ENCODE measurements at regions not wholly inside any gene's neighbourhood (a gene's known extent, or its start where the extent isn't known, plus 50 kb on each side); places are given as distances from the start of the nearest gene placed in this dataset.
"Not testable (repeated sequence)": the region's sequence is repeated elsewhere in the genome, so short reads cannot be mapped to it uniquely, and the experiment has no call there.

DNA sequence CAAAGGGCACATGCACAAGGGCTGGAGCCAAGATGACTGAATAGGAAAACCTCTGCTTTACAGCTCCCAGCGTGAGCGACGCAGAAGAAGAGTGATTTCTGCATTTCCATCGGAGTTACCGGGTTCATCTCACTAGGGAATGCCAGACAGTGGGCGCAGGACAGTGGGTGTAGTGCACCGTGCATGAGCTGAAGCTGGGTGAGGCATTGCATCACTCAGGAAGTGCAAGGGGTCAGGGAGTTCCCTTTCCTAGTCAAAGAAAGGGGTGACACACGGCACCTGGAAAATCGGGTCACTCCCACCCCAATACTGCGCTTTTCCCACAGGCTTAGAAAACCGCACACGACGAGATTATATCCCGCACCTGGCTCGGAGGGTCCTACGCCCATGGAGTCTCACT is 64.5 kb upstream of the HTR1E start:
- not testable (repeated sequence) for H3K36me3 ChIP-seq (ENCODE audit: insufficient read depth, low read length); H3K9me3 ChIP-seq (ENCODE audit: insufficient read depth, low read length, severe bottlenecking); H4K20me1 ChIP-seq (ENCODE audit: insufficient read depth, low read length); H3K4me1 ChIP-seq (ENCODE audit: insufficient read depth, low read length); H2AFZ ChIP-seq (ENCODE audit: low read depth, low read length); H3K4me3 ChIP-seq (ENCODE audit: low read depth in 1 of 2, low read length in 2 of 2); H3K27ac ChIP-seq (ENCODE audit: low read length); H3K79me2 ChIP-seq (ENCODE audit: insufficient read depth, low read length); H3K4me2 ChIP-seq (ENCODE audit: insufficient read depth, low read length); H3K9ac ChIP-seq (ENCODE audit: low read depth, low read length); ATAC-seq (ENCODE audit: insufficient read depth, low read depth); H3K27me3 ChIP-seq (ENCODE audit: insufficient read depth, low read length, poor library complexity); DNase-seq

DNA sequence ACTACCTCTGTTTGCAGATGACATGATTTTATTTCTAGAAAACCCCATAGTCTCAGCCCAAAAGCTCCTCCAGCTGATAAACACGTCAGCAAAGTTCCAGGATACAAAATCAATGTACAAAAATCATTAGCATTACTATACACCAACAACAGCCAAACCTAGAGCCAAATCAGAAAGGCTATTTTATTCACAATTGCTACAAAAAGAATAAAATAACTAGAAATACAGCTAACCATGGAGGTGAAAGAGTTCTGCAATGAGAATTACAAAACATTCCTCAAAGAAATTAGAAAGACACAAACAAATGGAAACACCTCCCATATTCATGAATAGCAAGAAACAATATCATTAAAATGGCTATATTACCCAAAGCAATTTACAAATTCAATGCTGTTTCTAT is 65.6 kb upstream of the HTR1E start:
- TF ChIP-seq EZH2 (IDR thresholded peaks at IDR 0.05; ENCODE audit: borderline replicate concordance, low read depth, low read length, severe bottlenecking), result no peak
- TF ChIP-seq, protein P1, sequence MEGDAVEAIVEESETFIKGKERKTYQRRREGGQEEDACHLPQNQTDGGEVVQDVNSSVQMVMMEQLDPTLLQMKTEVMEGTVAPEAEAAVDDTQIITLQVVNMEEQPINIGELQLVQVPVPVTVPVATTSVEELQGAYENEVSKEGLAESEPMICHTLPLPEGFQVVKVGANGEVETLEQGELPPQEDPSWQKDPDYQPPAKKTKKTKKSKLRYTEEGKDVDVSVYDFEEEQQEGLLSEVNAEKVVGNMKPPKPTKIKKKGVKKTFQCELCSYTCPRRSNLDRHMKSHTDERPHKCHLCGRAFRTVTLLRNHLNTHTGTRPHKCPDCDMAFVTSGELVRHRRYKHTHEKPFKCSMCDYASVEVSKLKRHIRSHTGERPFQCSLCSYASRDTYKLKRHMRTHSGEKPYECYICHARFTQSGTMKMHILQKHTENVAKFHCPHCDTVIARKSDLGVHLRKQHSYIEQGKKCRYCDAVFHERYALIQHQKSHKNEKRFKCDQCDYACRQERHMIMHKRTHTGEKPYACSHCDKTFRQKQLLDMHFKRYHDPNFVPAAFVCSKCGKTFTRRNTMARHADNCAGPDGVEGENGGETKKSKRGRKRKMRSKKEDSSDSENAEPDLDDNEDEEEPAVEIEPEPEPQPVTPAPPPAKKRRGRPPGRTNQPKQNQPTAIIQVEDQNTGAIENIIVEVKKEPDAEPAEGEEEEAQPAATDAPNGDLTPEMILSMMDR (IDR thresholded peaks at IDR 0.05; ENCODE audit: borderline replicate concordance, extremely low read depth, low read length, poor library complexity, severe bottlenecking), result no peak
- Histone ChIP-seq H3K79me2 (ENCODE audit: insufficient read depth, low read length) (no peaks in the 10 kb centered on the region), H3K9ac (ENCODE audit: low read depth, low read length) (no peak overlapping the region), H3K4me3 (ENCODE audit: low read depth in 1 of 2, low read length in 2 of 2) (no peak overlapping the region), H3K4me1 (ENCODE audit: insufficient read depth, low read length) (no peaks in the 10 kb centered on the region), H3K27ac (ENCODE audit: low read length) (no peak overlapping the region), H3K9me3 (ENCODE audit: insufficient read depth, low read length, severe bottlenecking) (peaks cover 3% of the 10 kb centered on the region), H2AFZ (ENCODE audit: low read depth, low read length) (no peak overlapping the region), H3K36me3 (ENCODE audit: insufficient read depth, low read length) (no peaks in the 10 kb centered on the region), H4K20me1 (ENCODE audit: insufficient read depth, low read length) (no peaks in the 10 kb centered on the region), H3K4me2 (ENCODE audit: insufficient read depth, low read length) (no peak overlapping the region), H3K27me3 (ENCODE audit: insufficient read depth, low read length, poor library complexity) (no peaks in the 10 kb centered on the region)
- ATAC-seq (ENCODE audit: insufficient read depth, low read depth), result no peak
- DNase-seq, result no peak

DNA sequence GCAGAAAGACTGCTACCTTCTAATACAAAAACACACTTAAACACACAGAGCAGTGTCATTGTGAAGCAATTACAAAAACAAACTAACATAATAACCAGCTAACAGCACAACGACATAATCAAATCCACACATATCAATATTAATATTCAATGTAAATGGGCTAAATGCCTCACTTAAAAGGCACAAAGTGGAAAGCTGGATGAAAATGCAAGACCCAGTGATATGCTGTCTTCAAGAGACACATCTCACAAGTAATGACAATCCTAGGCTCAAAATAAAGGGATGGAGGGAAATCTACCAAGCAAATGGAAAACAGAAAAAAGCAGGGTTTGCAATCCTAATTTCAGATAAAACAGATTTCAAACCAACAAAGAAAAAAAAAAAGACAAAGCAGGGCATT is 67.8 kb upstream of the HTR1E start:
- H3K4me1 ChIP-seq (ENCODE audit: insufficient read depth, low read length), result no peaks in the 10 kb centered on the region
- H3K79me2 ChIP-seq (ENCODE audit: insufficient read depth, low read length), result no peaks in the 10 kb centered on the region
- no peaks in the 10 kb centered on the region for H3K36me3 ChIP-seq (ENCODE audit: insufficient read depth, low read length)
- TF ChIP-seq, protein P1 (IDR thresholded peaks at IDR 0.05; ENCODE audit: borderline replicate concordance, extremely low read depth, low read length, poor library complexity, severe bottlenecking), result no peak
- no peak for TF ChIP-seq EZH2 (IDR thresholded peaks at IDR 0.05; ENCODE audit: borderline replicate concordance, low read depth, low read length, severe bottlenecking)
- H4K20me1 ChIP-seq (ENCODE audit: insufficient read depth, low read length), result no peaks in the 10 kb centered on the region
- no peak for ATAC-seq (ENCODE audit: insufficient read depth, low read depth)
- no peak overlapping the region for H3K4me2 ChIP-seq (ENCODE audit: insufficient read depth, low read length)
- no peak for DNase-seq
- no peak overlapping the region for H3K4me3 ChIP-seq (ENCODE audit: low read depth in 1 of 2, low read length in 2 of 2)
- no peaks in the 10 kb centered on the region for H3K27me3 ChIP-seq (ENCODE audit: insufficient read depth, low read length, poor library complexity)
- no peak overlapping the region for H3K9ac ChIP-seq (ENCODE audit: low read depth, low read length)
- no peak overlapping the region for H2AFZ ChIP-seq (ENCODE audit: low read depth, low read length)
- H3K27ac ChIP-seq (ENCODE audit: low read length), result no peak overlapping the region
- H3K9me3 ChIP-seq (ENCODE audit: insufficient read depth, low read length, severe bottlenecking), result peaks cover 3% of the 10 kb centered on the region

DNA sequence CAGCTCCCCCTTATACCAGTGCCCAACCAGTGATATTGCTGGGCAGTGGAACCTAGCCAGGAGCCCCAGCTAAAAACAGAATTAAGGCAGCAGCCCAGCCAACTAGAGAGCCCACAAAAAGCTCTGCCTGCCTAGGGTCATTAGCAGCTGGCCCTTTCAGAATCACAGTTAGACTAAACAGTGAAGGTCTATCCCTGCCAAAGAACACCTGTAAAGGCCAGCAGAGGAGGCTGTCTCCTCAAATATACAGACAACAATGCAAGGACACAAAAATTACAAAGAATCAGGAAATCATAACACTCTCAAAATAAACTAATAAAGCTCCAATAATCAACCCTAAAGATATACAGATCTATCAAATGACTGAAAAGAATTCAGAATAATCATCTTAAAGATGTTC is 77.8 kb upstream of the HTR1E start:
- no peaks in the 10 kb centered on the region for H4K20me1 ChIP-seq (ENCODE audit: insufficient read depth, low read length)
- H3K27me3 ChIP-seq (ENCODE audit: insufficient read depth, low read length, poor library complexity), result no peaks in the 10 kb centered on the region
- no peak for DNase-seq
- no peak for ATAC-seq (ENCODE audit: insufficient read depth, low read depth)
- H3K9me3 ChIP-seq (ENCODE audit: insufficient read depth, low read length, severe bottlenecking), result no peaks in the 10 kb centered on the region
- no peak overlapping the region for H3K9ac ChIP-seq (ENCODE audit: low read depth, low read length)
- no peak overlapping the region for H3K4me3 ChIP-seq (ENCODE audit: low read depth in 1 of 2, low read length in 2 of 2)
- H3K4me1 ChIP-seq (ENCODE audit: insufficient read depth, low read length), result no peaks in the 10 kb centered on the region
- no peak for TF ChIP-seq EZH2 (IDR thresholded peaks at IDR 0.05; ENCODE audit: borderline replicate concordance, low read depth, low read length, severe bottlenecking)
- TF ChIP-seq, protein P1 (IDR thresholded peaks at IDR 0.05; ENCODE audit: borderline replicate concordance, extremely low read depth, low read length, poor library complexity, severe bottlenecking), result no peak
- no peaks in the 10 kb centered on the region for H3K36me3 ChIP-seq (ENCODE audit: insufficient read depth, low read length)
- H2AFZ ChIP-seq (ENCODE audit: low read depth, low read length), result no peak overlapping the region
- no peak overlapping the region for H3K27ac ChIP-seq (ENCODE audit: low read length)
- H3K79me2 ChIP-seq (ENCODE audit: insufficient read depth, low read length), result no peaks in the 10 kb centered on the region
- no peak overlapping the region for H3K4me2 ChIP-seq (ENCODE audit: insufficient read depth, low read length)
